ENCODE measurements at regions not wholly inside any gene's neighbourhood (a gene's known extent, or its start where the extent isn't known, plus 50 kb on each side); places are given as distances from the start of the nearest gene placed in this dataset.

GRCh38 chr3:103048068-103048722, 613.4 kb downstream of the ZPLD1 start:
- Mint-ChIP-seq H3K27ac (no peak overlapping the region), H3K9me3 (no peaks in the 10 kb centered on the region), H3K36me3 (no peaks in the 10 kb centered on the region), H3K27me3 (no peaks in the 10 kb centered on the region), H3K4me3 (no peak overlapping the region), H3K4me1 (no peaks in the 10 kb centered on the region)
- no peak for DNase-seq

- DNase-seq, result no peak
- H3K4me3 Mint-ChIP-seq, result no peak overlapping the region
- H3K4me1 Mint-ChIP-seq, result no peaks in the 10 kb centered on the region
- H3K9me3 Mint-ChIP-seq, result no peaks in the 10 kb centered on the region
- H3K27ac Mint-ChIP-seq, result no peak overlapping the region
- H3K27me3 Mint-ChIP-seq, result no peaks in the 10 kb centered on the region
- no peaks in the 10 kb centered on the region for H3K36me3 Mint-ChIP-seq
Measured at GRCh38 chr3:103052236-103052830, 617.5 kb downstream of the ZPLD1 start.

- Mint-ChIP-seq H3K4me3 (no peak overlapping the region), H3K4me1 (no peaks in the 10 kb centered on the region), H3K27me3 (no peaks in the 10 kb centered on the region)
Measured at GRCh38 chr3:103055021-103055520, 620.3 kb downstream of the ZPLD1 start.

GRCh38 chr3:103056542-103056941, 621.7 kb downstream of the ZPLD1 start:
- H3K27ac Mint-ChIP-seq, result no peak overlapping the region
- no peaks in the 10 kb centered on the region for H3K4me1 Mint-ChIP-seq
- H3K9me3 Mint-ChIP-seq, result no peaks in the 10 kb centered on the region
- no peaks in the 10 kb centered on the region for H3K27me3 Mint-ChIP-seq
- DNase-seq, result no peak
- H3K36me3 Mint-ChIP-seq, result no peaks in the 10 kb centered on the region
- no peak overlapping the region for H3K4me3 Mint-ChIP-seq

More at GRCh38 chr3:103055021-103055520, 620.3 kb downstream of the ZPLD1 start:
- Mint-ChIP-seq H3K9me3 (no peaks in the 10 kb centered on the region), H3K36me3 (no peaks in the 10 kb centered on the region), H3K27ac (no peak overlapping the region)
- DNase-seq, result no peak

- no peak overlapping the region for H3K4me3 Mint-ChIP-seq
- H3K9me3 Mint-ChIP-seq, result no peaks in the 10 kb centered on the region
- H3K36me3 Mint-ChIP-seq, result no peaks in the 10 kb centered on the region
- no peak for DNase-seq
- H3K27ac Mint-ChIP-seq, result no peak overlapping the region
- H3K27me3 Mint-ChIP-seq, result no peaks in the 10 kb centered on the region
- H3K4me1 Mint-ChIP-seq, result no peaks in the 10 kb centered on the region
Measured at GRCh38 chr3:103057003-103057402, 622.2 kb downstream of the ZPLD1 start.

- no peaks in the 10 kb centered on the region for H3K4me1 Mint-ChIP-seq
- H3K9me3 Mint-ChIP-seq, result no peaks in the 10 kb centered on the region
- no peaks in the 10 kb centered on the region for H3K36me3 Mint-ChIP-seq
- H3K4me3 Mint-ChIP-seq, result no peak overlapping the region
- no peak for DNase-seq
- H3K27me3 Mint-ChIP-seq, result no peaks in the 10 kb centered on the region
- no peak overlapping the region for H3K27ac Mint-ChIP-seq
Measured at GRCh38 chr3:103057487-103057886, 622.7 kb downstream of the ZPLD1 start.

GRCh38 chr3:103059432-103059831, 624.6 kb downstream of the ZPLD1 start:
- Mint-ChIP-seq H3K27me3 (no peaks in the 10 kb centered on the region), H3K36me3 (no peaks in the 10 kb centered on the region), H3K4me3 (no peak overlapping the region), H3K9me3 (no peaks in the 10 kb centered on the region), H3K27ac (no peak overlapping the region), H3K4me1 (no peaks in the 10 kb centered on the region)
- DNase-seq, result no peak

- no peaks in the 10 kb centered on the region for H3K27me3 Mint-ChIP-seq
- no peaks in the 10 kb centered on the region for H3K9me3 Mint-ChIP-seq
- H3K36me3 Mint-ChIP-seq, result no peaks in the 10 kb centered on the region
- H3K4me1 Mint-ChIP-seq, result no peaks in the 10 kb centered on the region
- H3K27ac Mint-ChIP-seq, result no peak overlapping the region
- DNase-seq, result no peak
- H3K4me3 Mint-ChIP-seq, result no peak overlapping the region
Measured at GRCh38 chr3:103060242-103060641, 625.4 kb downstream of the ZPLD1 start.

GRCh38 chr3:103067963-103068362, 633.1 kb downstream of the ZPLD1 start:
- Mint-ChIP-seq H3K9me3 (no peaks in the 10 kb centered on the region), H3K27me3 (no peaks in the 10 kb centered on the region), H3K4me1 (no peaks in the 10 kb centered on the region), H3K4me3 (no peak overlapping the region), H3K27ac (no peak overlapping the region), H3K36me3 (no peaks in the 10 kb centered on the region)
- no peak for DNase-seq

GRCh38 chr3:103075282-103075681, 640.5 kb downstream of the ZPLD1 start:
- Mint-ChIP-seq H3K36me3 (no peaks in the 10 kb centered on the region), H3K27ac (no peak overlapping the region), H3K27me3 (no peaks in the 10 kb centered on the region)

GRCh38 chr3:103077910-103078309, 643.1 kb downstream of the ZPLD1 start:
- H3K36me3 Mint-ChIP-seq, result no peaks in the 10 kb centered on the region
- H3K27me3 Mint-ChIP-seq, result no peaks in the 10 kb centered on the region
- H3K9me3 Mint-ChIP-seq, result no peaks in the 10 kb centered on the region

More at GRCh38 chr3:103075282-103075681, 640.5 kb downstream of the ZPLD1 start:
- H3K4me3 Mint-ChIP-seq, result no peak overlapping the region
- H3K4me1 Mint-ChIP-seq, result no peaks in the 10 kb centered on the region
- no peaks in the 10 kb centered on the region for H3K9me3 Mint-ChIP-seq
- DNase-seq, result no peak

GRCh38 chr3:103082501-103082900, 647.7 kb downstream of the ZPLD1 start:
- Mint-ChIP-seq H3K36me3 (no peaks in the 10 kb centered on the region), H3K27me3 (no peaks in the 10 kb centered on the region), H3K4me3 (no peak overlapping the region), H3K4me1 (no peaks in the 10 kb centered on the region), H3K27ac (no peak overlapping the region), H3K9me3 (no peaks in the 10 kb centered on the region)
- DNase-seq, result no peak

More at GRCh38 chr3:103077910-103078309, 643.1 kb downstream of the ZPLD1 start:
- no peaks in the 10 kb centered on the region for H3K4me1 Mint-ChIP-seq
- H3K4me3 Mint-ChIP-seq, result no peak overlapping the region
- no peak overlapping the region for H3K27ac Mint-ChIP-seq
- no peak for DNase-seq

- Mint-ChIP-seq H3K4me3 (no peak overlapping the region), H3K27ac (no peak overlapping the region), H3K27me3 (no peaks in the 10 kb centered on the region), H3K4me1 (no peaks in the 10 kb centered on the region), H3K9me3 (no peaks in the 10 kb centered on the region), H3K36me3 (no peaks in the 10 kb centered on the region)
- DNase-seq, result no peak
Measured at GRCh38 chr3:103083848-103084631, 649.2 kb downstream of the ZPLD1 start.

- no peaks in the 10 kb centered on the region for H3K9me3 Mint-ChIP-seq
- no peaks in the 10 kb centered on the region for H3K27me3 Mint-ChIP-seq
- H3K36me3 Mint-ChIP-seq, result no peaks in the 10 kb centered on the region
- DNase-seq, result no peak
- no peak overlapping the region for H3K4me3 Mint-ChIP-seq
- H3K4me1 Mint-ChIP-seq, result no peaks in the 10 kb centered on the region
- H3K27ac Mint-ChIP-seq, result no peak overlapping the region
Measured at GRCh38 chr3:103085465-103085864, 650.6 kb downstream of the ZPLD1 start.

- Mint-ChIP-seq H3K27me3 (no peaks in the 10 kb centered on the region), H3K4me1 (no peaks in the 10 kb centered on the region), H3K27ac (no peak overlapping the region), H3K4me3 (no peak overlapping the region), H3K36me3 (no peaks in the 10 kb centered on the region), H3K9me3 (peaks cover 2% of the 10 kb centered on the region)
- DNase-seq, result no peak
Measured at GRCh38 chr3:103089758-103090157, 654.9 kb downstream of the ZPLD1 start.

Data from activated naive CD8-positive, alpha-beta T cell treated with anti-CD3 and anti-CD28 coated beads for 36 hours (primary cell).